Stimulated activated CD4-positive, alpha-beta T cell treated with anti-CD3 and anti-CD28 coated beads, Interleukin-12 subunit alpha, Interleukin-12 subunit beta, amount 100 ng/mL, for 4 hours (primary cell): ENCODE measurements at regions not wholly inside any gene's neighbourhood (a gene's known extent, or its start where the extent isn't known, plus 50 kb on each side); places are given as distances from the start of the nearest gene placed in this dataset.

ENCODE experiments used
- DNase-seq: peaks from one replicate; pipeline ENCODE4 v3.0.0-alpha.2; 2020

GRCh38 chr1:200354243-200354642 is 55.6 kb downstream of the ZNF281 start:
- DNase-seq = no peak

- DNase-seq = no peak
Measured at GRCh38 chr1:200353232-200353631, 56.6 kb downstream of the ZNF281 start.

DNA sequence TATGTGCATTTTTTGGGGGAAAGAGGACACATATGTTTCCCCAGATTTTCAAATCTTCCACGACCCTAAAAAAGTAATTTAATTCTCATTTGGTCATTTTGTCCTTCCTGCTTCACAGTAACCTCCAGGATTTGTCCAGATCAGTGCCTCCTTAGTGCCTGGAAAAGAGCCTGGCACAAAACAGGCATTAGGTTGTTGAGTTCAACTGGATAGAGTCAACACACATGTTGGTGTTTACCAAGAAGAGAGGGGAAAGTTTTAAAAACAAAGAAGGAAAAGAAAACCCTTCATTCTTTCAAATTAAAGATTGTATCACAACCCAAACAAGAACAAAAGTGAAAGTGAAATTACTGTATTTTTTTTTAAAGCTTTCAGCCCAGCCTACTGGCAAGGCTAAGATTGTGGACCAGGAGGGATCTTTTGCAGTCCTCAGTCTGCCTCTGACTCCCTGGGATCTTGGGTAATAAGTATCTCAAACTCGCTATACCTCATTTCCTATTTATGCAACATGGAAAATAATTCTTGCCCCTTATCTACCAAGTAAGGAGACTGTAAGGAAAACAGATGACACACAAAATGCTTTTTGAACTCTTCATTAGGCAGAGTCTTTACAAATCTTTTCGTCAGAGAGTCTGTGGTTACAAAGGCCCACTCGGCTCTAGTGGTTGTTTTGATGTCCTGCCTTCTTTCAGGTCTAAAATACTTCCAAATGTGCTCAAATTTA is 57.8 kb downstream of the ZNF281 start:
- no peak for DNase-seq

DNA sequence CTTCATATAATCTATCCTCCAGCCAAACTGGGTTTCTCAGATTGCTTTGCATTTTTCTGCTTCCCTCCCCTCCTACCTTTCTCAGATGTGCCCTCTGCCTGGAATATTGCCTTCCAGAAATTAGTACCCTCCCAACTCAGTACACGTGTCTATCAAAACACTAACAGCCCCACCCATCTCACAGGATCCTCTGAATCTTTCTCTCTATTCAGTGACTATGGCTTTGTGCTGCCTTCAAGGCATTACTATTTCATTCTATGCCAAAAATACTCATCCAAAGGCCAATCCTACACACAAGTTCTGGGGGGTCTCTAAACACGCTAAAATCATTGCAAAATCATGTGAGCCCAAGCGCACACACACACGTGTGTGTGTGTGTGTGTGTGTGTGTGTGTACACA is 58.4 kb downstream of the ZNF281 start:
- no peak for DNase-seq

- no peak for DNase-seq
Measured at GRCh38 chr1:200346700-200347099, 63.1 kb downstream of the ZNF281 start.

GRCh38 chr1:200345520-200345919 is 64.3 kb downstream of the ZNF281 start:
- DNase-seq = no peak

DNA sequence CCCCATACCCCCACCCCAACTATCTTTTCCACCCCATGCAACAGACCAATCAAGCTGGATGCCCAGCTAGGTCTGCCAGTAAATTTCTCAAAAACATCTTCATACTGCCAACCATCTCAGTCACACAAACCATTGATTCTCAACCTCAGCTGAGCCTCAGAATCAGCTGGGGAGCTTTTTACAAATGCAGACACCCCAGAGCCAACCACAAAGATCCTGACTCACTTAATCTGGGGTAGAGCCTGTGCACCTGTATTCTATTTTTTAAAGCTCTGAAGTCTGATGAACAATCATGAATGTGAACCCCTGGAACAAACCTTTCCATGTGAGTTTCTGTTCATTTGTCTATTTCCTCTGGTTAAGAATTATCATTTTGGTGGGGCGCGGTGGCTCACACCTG is 66.0 kb downstream of the ZNF281 start:
- DNase-seq = no peak

DNA sequence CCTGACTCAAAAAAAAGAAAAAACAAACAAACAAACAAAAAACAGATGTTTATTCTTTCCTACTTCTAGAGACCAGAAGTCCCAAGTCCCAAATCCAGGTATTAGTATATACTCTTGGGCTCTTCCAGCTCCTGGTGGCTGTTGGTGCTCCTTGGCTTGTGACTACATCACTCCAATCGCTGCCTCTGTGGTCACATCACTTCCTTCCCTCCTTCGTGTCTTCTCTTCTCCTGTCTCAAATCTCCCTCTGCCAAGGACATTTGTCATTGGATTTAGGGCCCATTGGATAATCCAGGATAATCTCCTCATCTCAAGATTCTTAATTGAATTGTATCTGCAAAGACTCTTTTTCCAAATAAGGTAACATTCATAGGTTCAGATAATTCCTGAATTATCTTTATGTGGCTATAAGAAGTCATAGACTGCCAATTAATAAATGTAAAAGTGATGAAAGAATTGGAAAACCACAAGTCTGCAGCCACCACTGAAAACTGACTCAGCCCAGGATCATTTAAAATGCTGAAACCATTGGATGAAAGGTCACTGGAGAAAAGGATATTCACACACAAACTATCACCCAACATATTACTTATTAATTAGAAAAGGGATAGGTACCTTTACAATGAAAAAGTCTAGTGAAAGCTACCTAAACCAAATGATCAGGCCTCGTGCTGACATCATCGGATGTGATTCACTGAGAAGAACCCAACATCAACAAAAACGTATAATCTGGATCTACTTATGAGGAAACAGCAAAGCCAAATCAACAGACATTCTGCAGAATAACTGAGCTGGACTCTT is 67.1 kb downstream of the ZNF281 start:
- DNase-seq = no peak

DNA sequence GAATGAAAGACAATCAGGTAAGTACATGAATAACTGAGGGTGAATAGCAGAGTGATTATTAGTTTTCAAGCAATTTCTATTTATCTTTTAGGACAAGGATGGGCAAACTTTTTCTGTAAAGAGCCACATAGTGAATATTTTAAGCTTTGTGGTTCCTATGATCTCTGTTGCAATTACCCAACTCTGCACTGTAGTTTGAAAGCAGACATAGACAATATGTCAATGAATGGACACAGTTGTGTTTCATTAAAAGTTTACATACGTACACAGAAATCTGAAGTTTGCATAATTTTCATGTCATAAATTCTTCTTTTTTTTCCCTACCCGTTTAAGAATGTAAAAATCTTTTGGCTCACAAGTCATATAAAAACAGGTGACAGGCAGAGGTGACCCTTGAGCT is 71.4 kb downstream of the ZNF281 start:
- no peak for DNase-seq

DNA sequence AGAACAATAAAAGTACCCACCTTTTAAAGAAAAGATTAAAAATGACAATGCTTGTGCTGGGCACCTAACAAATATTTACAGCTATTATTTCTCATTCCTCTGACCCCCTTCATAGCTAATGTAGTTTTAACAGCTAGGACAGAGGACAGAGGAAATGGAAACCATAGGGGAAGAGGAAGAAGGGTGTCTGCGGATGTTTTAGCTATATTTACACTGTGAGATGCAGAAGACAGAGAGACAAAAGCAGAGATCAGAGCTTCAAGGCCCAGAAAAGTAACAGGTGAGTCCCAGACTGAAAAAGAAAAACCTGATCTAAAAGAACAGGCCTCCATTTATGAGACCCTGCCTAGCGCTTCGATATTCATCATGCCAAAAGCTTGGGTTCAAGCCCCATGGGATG is 72.0 kb downstream of the ZNF281 start:
- no peak for DNase-seq

GRCh38 chr1:200337410-200337809 is 72.4 kb downstream of the ZNF281 start:
- no peak for DNase-seq

DNA sequence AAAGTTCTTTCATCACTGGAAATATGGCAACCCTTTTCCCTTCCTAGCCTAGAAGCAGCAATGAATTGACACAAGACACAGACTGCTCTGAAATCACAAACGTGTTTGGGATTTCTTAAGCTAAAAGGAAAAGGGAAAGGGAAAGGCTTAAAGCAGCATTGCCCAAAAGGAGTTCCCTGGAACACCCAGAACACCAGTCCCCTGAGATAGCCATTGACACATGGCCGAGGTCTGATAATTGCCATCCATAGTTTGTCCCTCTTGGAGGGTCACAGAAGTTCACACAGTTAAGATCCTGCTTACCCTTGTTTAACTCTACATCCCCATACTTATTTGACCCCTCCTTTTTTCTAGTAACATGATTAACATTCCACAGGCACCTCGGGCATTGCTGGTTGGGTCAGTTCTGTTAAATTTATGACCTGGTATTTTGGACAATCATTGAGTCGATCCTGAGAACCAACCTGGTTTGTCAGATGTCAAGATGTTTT is 72.9 kb downstream of the ZNF281 start:
- no peak for DNase-seq

DNA sequence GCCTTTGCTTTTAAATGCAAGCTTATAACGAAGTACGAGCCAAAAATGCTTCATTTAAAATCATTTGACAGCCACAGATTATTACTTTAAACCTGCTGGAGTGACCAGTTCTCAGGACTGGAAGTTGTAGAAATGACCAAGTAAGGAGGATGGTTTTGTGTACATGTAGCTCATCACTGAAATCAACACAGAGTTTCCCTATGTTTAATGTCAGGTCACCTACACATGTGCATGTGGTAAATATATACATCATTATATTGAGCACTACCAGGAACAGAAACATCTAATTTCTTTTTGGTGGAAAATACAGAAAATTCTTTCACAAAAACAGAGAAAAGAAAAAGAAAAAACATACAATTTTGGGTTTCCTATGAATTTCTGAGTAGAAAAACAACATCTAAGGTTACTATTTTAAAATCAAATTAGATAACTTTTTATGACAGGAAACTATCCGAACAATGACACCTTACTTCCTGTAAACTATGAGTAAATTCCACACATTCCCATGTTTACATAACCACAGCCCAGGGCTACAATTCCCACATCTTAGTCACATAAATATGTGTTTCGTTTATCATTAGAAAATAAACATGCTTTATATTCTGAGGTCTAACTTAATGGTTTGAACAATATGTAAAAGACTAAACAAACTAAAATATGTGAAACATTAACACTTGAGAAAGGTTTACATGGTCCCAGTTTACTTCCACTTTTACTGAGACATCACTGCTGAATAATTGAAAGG is 73.6 kb downstream of the ZNF281 start:
- no peak for DNase-seq

DNA sequence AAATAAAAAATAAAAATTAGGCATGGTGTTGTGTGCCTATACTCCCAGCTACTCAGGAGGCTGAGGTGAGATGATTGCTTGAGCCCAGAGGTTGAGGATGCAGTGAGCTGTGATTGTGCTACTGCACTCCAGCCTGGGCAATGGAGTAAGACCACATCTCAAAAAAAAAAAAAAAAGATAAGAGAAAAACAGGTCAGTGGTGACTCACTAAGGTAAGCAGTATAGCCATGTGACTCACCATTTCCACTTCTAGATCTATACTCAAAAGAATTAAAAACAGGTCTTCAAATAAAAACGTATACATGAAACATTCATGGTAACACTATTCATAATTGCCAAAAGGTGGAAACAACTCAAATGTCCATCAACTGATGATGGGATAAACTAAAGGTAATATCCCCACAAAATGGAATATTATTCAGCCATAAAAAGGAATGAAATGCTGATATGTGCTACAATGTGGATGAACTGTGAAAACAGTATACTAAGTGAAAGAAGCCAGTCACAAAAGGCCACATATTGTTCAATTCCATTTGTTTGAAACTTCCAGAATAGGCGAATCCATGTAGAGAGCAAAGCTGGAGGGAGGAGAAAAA is 75.1 kb downstream of the ZNF281 start:
- no peak for DNase-seq

GRCh38 chr1:200333329-200333728 is 76.5 kb downstream of the ZNF281 start:
- no peak for DNase-seq

- no peak for DNase-seq
Measured at GRCh38 chr1:200332716-200333115, 77.1 kb downstream of the ZNF281 start.

DNA sequence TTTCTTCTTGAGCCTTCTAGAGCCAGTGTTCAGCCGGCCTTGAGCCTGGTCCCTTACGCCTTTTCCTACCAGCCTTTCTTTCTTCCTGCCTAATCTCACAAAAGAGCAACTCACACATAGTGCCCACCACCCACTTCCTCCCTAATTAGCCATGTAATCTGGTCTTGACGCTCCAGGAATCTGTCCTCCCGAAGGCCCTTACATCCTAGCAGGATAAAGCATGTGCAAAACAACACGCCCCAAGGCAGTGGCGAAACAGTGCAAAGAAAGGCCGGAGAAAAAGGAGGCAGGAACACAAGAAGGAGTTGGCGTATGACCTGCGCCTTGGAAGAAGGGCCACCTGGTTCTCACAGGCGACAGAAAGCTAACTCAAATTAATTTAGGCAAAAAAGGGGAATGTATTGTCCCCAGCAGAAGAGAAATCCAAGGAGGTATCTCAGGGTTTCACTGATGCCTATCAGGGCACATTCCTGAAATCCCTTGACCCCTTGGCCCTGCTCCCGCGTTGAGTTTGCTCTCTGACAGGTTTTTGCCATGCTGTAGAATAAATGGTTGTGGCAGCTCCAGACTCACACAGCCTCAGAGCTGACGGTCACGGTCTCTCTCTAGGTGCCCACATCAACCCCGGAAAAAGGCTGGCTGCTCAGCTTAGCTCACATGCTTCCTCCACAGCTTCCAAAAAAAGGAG is 79.0 kb downstream of the ZNF281 start:
- DNase-seq = no peak

DNA sequence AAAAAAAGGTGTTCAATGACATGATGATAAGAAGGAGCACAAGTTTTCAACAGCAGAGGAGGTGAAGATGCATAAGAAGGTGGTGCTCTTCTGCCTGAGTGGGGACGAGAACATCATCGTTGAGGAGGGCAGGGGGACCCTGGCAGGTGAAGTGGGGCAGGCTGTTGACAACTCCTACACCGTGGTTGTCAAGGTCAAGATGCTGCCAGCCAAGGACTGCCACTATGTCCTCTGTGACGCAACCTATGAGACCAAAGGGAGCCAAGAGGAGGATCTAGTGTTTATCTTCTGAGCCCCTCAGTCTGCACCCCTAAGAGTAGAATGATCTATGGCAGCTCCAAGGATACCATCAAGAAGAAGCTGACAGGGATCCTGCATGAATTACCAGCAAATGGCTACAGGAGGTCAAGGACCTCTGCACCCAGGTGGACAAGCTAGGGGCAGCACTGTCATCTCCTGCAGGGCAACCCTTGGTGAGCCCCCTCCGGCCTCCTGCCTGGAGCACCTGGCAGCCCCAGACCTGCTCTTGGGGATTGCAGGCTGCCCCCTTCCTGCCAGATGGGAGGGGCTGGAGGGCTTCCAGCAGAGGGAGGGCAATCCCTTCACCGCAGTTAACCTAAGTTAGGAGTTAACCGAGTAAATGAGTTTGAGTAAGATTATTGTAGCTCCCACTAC is 80.5 kb downstream of the ZNF281 start:
- no peak for DNase-seq

GRCh38 chr1:200328379-200328778 is 81.5 kb downstream of the ZNF281 start:
- no peak for DNase-seq

- no peak for DNase-seq
Measured at GRCh38 chr1:200323856-200324400, 85.9 kb downstream of the ZNF281 start.

DNA sequence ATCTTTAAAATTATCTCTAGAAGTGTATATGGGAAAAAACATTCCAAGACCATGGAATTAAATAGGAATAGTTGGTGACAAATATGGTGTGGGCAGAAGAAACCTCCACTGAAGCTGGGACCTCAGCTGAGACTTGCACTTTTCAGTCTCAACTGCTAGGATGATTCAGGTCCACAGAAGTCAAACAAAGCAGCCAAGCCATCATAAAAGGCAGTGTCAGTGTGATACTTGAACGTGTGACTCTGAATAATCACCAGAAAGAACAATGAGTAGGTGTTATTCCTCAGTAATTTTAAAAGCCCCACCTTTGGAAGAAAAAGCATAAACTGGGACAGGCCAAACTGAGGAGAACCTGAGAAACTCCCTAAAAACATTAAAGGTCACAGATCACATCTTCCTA is 90.7 kb downstream of the ZNF281 start:
- DNase-seq = no peak

DNA sequence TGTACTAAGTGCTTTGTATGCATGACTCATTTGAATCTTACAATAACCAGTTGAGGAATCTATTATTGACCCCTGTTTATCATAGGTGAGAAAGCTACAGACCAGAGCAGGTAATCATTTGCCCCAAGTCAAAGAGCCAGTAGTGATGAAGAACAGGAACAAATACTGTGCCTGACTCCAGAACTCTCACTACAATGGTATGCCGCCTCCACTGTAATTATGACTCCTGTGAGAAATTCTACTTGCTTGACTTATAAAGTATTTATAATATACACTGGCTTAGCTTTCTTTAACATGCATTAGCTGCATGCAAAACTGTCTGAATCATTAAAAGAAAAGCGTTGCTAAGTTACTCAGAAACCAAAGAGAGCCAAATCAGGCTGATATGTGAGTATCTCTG is 92.6 kb downstream of the ZNF281 start:
- no peak for DNase-seq
